Smooth muscle cell (in vitro differentiated cells): ENCODE measurements at regions not wholly inside any gene's neighbourhood (a gene's known extent, or its start where the extent isn't known, plus 50 kb on each side); places are given as distances from the start of the nearest gene placed in this dataset.

Source experiments
- DNase-seq: peaks from one replicate; lab custom pipeline; 2025; ENCODE audit not compliant: unreplicated experiment; lab: John Stamatoyannopoulos, UW
- H2AFZ ChIP-seq: fragments of 200-600 bp; sonication (generic); 2 replicates; pipeline ENCODE4 v1.6.0; 2016; ENCODE audit warnings: antibody characterized with exemption, low read depth, mild to moderate bottlenecking
- H3F3A ChIP-seq: fragments of 200-600 bp; sonication (generic); 2 replicates; pipeline ENCODE4 v1.6.0; 2017; ENCODE audit warnings: antibody characterized with exemption, low read depth
- H3K27ac ChIP-seq: fragments of 200-600 bp; sonication (generic); 2 replicates; pipeline ENCODE4 v1.5.1; 2016; ENCODE audit warnings: low read depth, mild to moderate bottlenecking
- H3K27me3 ChIP-seq: fragments of 200-600 bp; sonication (generic); 2 replicates; pipeline ENCODE4 v1.6.1; 2016; ENCODE audit warnings: low read depth, mild to moderate bottlenecking
- H3K36me3 ChIP-seq: fragments of 200-600 bp; sonication (generic); 2 replicates; pipeline ENCODE4 v1.5.1; 2016; ENCODE audit warnings: low read depth
- H3K4me1 ChIP-seq: fragments of 200-600 bp; sonication (generic); 2 replicates; pipeline ENCODE4 v1.5.1; 2016; ENCODE audit warnings: low read depth
- H3K4me2 ChIP-seq: fragments of 200-600 bp; sonication (generic); 2 replicates; pipeline ENCODE4 v1.6.0; 2016; ENCODE audit warnings: mild to moderate bottlenecking
- H3K4me3 ChIP-seq: fragments of 200-600 bp; sonication (generic); 2 replicates; pipeline ENCODE4 v1.5.1; 2016; ENCODE audit warnings: mild to moderate bottlenecking
- H3K79me2 ChIP-seq: fragments of 200-600 bp; sonication (generic); 2 replicates; pipeline ENCODE4 v1.6.0; 2016; ENCODE audit warnings: low read depth, mild to moderate bottlenecking
- H3K9ac ChIP-seq: fragments of 200-600 bp; sonication (generic); 2 replicates; pipeline ENCODE4 v1.6.0; 2016; ENCODE audit warnings: low read depth
- H3K9me3 ChIP-seq: fragments of 200-600 bp; sonication (generic); replicated peaks from 2 replicates; pipeline ENCODE4 v1.5.1; 2016; ENCODE audit warnings: low read depth
- H4K20me1 ChIP-seq: fragments of 200-600 bp; sonication (generic); 2 replicates; pipeline ENCODE4 v1.6.0; 2016; ENCODE audit warnings: low read depth
- WGBS: methylation state at CpG from one replicate; pipeline ENCODE4 v1.1.7; 2016; ENCODE audit warnings: low lambda C conversion rate; 5-methylcytosine and 5-hydroxymethylcytosine counted together
- TF ChIP-seq, protein P1 (sequence below): fragments of 200-600 bp; sonication (generic); IDR thresholded peaks from 2 replicates; pipeline ENCODE4 v1.5.1; 2017; ENCODE audit warnings: borderline replicate concordance, mild to moderate bottlenecking, antibody characterized with exemption; ENCODE audit not compliant: insufficient read depth, poor library complexity, severe bottlenecking

GRCh38 chr2:100211521-100211920 lies 69.1 kb upstream of the AFF3 start:
- Histone ChIP-seq H3K9ac (no peak overlapping the region), H3F3A (no peaks in the 10 kb centered on the region), H2AFZ (no peak overlapping the region), H3K27ac (no peak overlapping the region), H3K4me3 (no peak overlapping the region), H4K20me1 (no peaks in the 10 kb centered on the region), H3K27me3 (peaks cover 12% of the 10 kb centered on the region), H3K9me3 (no peaks in the 10 kb centered on the region), H3K4me2 (no peak overlapping the region), H3K4me1 (no peaks in the 10 kb centered on the region), H3K36me3 (no peaks in the 10 kb centered on the region), H3K79me2 (no peaks in the 10 kb centered on the region)
- WGBS, result 82% methylated on average over 3 of the region's 3 CpGs
- DNase-seq, result no peak
- TF ChIP-seq, protein P1, sequence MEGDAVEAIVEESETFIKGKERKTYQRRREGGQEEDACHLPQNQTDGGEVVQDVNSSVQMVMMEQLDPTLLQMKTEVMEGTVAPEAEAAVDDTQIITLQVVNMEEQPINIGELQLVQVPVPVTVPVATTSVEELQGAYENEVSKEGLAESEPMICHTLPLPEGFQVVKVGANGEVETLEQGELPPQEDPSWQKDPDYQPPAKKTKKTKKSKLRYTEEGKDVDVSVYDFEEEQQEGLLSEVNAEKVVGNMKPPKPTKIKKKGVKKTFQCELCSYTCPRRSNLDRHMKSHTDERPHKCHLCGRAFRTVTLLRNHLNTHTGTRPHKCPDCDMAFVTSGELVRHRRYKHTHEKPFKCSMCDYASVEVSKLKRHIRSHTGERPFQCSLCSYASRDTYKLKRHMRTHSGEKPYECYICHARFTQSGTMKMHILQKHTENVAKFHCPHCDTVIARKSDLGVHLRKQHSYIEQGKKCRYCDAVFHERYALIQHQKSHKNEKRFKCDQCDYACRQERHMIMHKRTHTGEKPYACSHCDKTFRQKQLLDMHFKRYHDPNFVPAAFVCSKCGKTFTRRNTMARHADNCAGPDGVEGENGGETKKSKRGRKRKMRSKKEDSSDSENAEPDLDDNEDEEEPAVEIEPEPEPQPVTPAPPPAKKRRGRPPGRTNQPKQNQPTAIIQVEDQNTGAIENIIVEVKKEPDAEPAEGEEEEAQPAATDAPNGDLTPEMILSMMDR, result no peak

GRCh38 chr2:100208141-100208770 lies 65.9 kb upstream of the AFF3 start:
- H3K9ac ChIP-seq, result no peak overlapping the region
- H4K20me1 ChIP-seq, result no peaks in the 10 kb centered on the region
- peaks cover 32% of the 10 kb centered on the region for H3K27me3 ChIP-seq
- TF ChIP-seq, protein P1, result no peak
- no peaks in the 10 kb centered on the region for H3K4me1 ChIP-seq
- no peaks in the 10 kb centered on the region for H3K36me3 ChIP-seq
- DNase-seq, result no peak
- no peak overlapping the region for H3K27ac ChIP-seq
- H3K9me3 ChIP-seq, result no peaks in the 10 kb centered on the region
- H2AFZ ChIP-seq, result no peak overlapping the region
- H3K79me2 ChIP-seq, result no peaks in the 10 kb centered on the region
- 91% methylated on average over 13 of the region's 13 CpGs for WGBS
- no peaks in the 10 kb centered on the region for H3F3A ChIP-seq
- H3K4me3 ChIP-seq, result no peak overlapping the region
- no peak overlapping the region for H3K4me2 ChIP-seq

DNA sequence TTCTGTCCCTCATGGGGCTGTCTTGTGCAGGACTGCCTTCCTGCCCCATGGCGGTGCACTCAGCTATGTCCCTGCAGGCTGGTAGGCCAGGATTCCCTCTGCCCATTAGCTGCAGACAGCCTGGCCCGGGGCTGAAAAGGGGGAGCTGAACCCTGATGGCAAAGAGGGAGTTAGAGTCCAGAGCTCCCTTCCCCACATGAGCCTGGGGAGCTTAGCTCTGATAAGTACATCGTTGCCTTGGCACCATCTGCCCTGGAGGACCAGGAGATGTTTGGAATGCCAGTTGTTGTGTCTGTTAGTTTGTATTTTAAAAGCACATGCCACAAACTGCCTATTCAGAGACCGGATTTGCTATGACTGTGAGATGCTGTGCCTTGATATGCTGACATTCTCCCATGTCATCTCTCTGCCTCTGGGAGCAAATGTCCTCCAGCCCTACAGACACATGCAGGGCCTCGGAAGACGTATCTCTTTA lies 65.1 kb upstream of the AFF3 start:
- H4K20me1 ChIP-seq, result no peaks in the 10 kb centered on the region
- H3F3A ChIP-seq, result no peaks in the 10 kb centered on the region
- H3K27ac ChIP-seq, result no peak overlapping the region
- H3K4me1 ChIP-seq, result no peaks in the 10 kb centered on the region
- H3K27me3 ChIP-seq, result peaks cover 32% of the 10 kb centered on the region
- H2AFZ ChIP-seq, result no peak overlapping the region
- no peaks in the 10 kb centered on the region for H3K79me2 ChIP-seq
- H3K9me3 ChIP-seq, result no peaks in the 10 kb centered on the region
- H3K4me3 ChIP-seq, result no peak overlapping the region
- no peak overlapping the region for H3K4me2 ChIP-seq
- TF ChIP-seq, protein P1, result no peak
- no peak overlapping the region for H3K9ac ChIP-seq
- 66% methylated on average over 5 of the region's 6 CpGs for WGBS
- no peaks in the 10 kb centered on the region for H3K36me3 ChIP-seq
- DNase-seq, result no peak

GRCh38 chr2:100206731-100207255 lies 64.4 kb upstream of the AFF3 start:
- DNase-seq, result no peak
- Histone ChIP-seq H3K36me3 (no peaks in the 10 kb centered on the region), H3K9ac (no peak overlapping the region), H3K79me2 (no peaks in the 10 kb centered on the region), H3K4me1 (no peaks in the 10 kb centered on the region), H3F3A (no peaks in the 10 kb centered on the region), H2AFZ (no peak overlapping the region), H3K9me3 (no peaks in the 10 kb centered on the region), H3K27ac (no peak overlapping the region), H3K4me2 (no peak overlapping the region), H3K4me3 (no peak overlapping the region), H4K20me1 (no peaks in the 10 kb centered on the region), H3K27me3 (peaks cover 32% of the 10 kb centered on the region)
- TF ChIP-seq, protein P1, result no peak
- WGBS, result 96% methylated on average over 3 of the region's 3 CpGs
